Fibroblast of lung (primary cell): ENCODE measurements at regions not wholly inside any gene's neighbourhood (a gene's known extent, or its start where the extent isn't known, plus 50 kb on each side); places are given as distances from the start of the nearest gene placed in this dataset.

Experiments
- DNase-seq, 2 donors: peaks; one replicate each; pipeline versions ENCODE4 v3.0.0 to v3.0.0-alpha.2; 2010; ENCODE audit warnings: low read depth in 2 of 2
- H2AFZ ChIP-seq: 2 replicates; pipeline ENCODE4 v1.5.1; 2012; ENCODE audit warnings: low read length, control low read depth, inconsistent platforms
- H3K27ac ChIP-seq: 2 replicates; pipeline ENCODE4 v1.5.1; 2011; ENCODE audit warnings: low read length, control low read depth; ENCODE audit not compliant: insufficient read depth
- H3K27me3 ChIP-seq: 2 replicates; pipeline ENCODE4 v1.5.1; 2011; ENCODE audit warnings: mild to moderate bottlenecking, low read length; ENCODE audit not compliant: control insufficient read depth, insufficient read depth
- H3K36me3 ChIP-seq: 2 replicates; pipeline ENCODE4 v1.5.1; 2011; ENCODE audit warnings: low read length; ENCODE audit not compliant: control insufficient read depth, insufficient read depth
- H3K4me1 ChIP-seq: 2 replicates; pipeline ENCODE4 v1.5.1; 2011; ENCODE audit warnings: low read length; ENCODE audit not compliant: control insufficient read depth, insufficient read depth; ENCODE audit errors: extremely low read depth
- H3K4me2 ChIP-seq: 2 replicates; pipeline ENCODE4 v1.5.1; 2011; ENCODE audit warnings: low read length, control low read depth; ENCODE audit not compliant: insufficient read depth; ENCODE audit errors: extremely low read depth
- H3K4me3 ChIP-seq, 4 experiments: fragments of 200-600 bp in 1 of 4; sonication (generic) in 1 of 4; replicated peaks in 1 of 4; 2 replicates each; pipeline ENCODE4 v1.5.1; 2011 to 2016; ENCODE audit warnings: low read length in 4 of 4, low read depth in 3 of 4, mild to moderate bottlenecking in 3 of 4, control low read depth in 2 of 4, inconsistent platforms in 1 of 4, mixed read lengths in 1 of 4; ENCODE audit not compliant: insufficient read depth in 1 of 4; ENCODE audit errors: control extremely low read depth in 1 of 4
- H3K79me2 ChIP-seq: 2 replicates; pipeline ENCODE4 v1.5.1; 2012; ENCODE audit warnings: mild to moderate bottlenecking, low read length, inconsistent platforms; ENCODE audit not compliant: control insufficient read depth, insufficient read depth
- H3K9ac ChIP-seq: 2 replicates; pipeline ENCODE4 v1.5.1; 2011; ENCODE audit warnings: mild to moderate bottlenecking, low read length, control low read depth; ENCODE audit not compliant: insufficient read depth
- H3K9me3 ChIP-seq: 2 replicates; pipeline ENCODE4 v1.5.1; 2012; ENCODE audit warnings: low read depth, low read length; ENCODE audit not compliant: control insufficient read depth, insufficient read depth
- H4K20me1 ChIP-seq: 2 replicates; pipeline ENCODE4 v1.5.1; 2011; ENCODE audit warnings: low read length; ENCODE audit not compliant: control insufficient read depth, insufficient read depth; ENCODE audit errors: extremely low read depth
- EZH2 ChIP-seq: IDR thresholded peaks from 2 replicates; pipeline ENCODE4 v1.5.1; 2012; ENCODE audit warnings: low read length, control low read depth, mild to moderate bottlenecking; ENCODE audit errors: missing control alignments
- TF ChIP-seq, protein P1 (sequence below), 2 donors: IDR thresholded peaks in 1 of 2; conservative IDR thresholded peaks in 1 of 2; 1 replicate in 1 of 2; 2 replicates in 1 of 2; pipeline ENCODE4 v1.5.1; 2011 to 2012; ENCODE audit warnings: low read length in 2 of 2, control low read depth in 1 of 2, inconsistent platforms in 1 of 2, low read depth in 1 of 2, mild to moderate bottlenecking in 1 of 2

DNA sequence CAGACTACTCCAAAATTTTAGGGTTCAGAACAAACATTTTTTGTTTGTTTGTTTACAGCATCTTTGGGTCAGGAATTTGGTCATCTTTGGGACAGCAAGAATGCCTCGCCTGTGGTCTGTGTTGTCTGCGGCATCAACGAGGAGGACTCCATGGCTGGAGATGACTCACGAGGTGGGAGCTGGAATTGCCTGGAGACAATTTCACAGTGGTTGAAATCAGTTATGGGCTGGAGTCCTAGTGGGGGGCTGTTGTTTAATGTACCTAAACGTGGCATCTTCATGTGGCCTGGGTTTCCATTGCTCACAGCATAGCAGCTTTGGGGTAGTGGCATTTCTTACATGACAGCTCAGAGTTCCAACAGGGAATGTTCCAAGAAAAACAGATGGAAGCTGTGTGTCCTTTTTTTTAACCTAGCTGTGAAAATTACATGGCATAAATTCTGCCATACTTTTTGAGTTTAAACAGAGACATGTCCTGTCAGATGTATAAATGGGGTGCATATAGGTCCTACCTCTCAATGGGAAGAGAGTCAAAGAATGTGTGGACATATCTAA lies 507.3 kb upstream of the CBLB start:
- DNase-seq, result peak in 1 of 2 donors; percentile 68
- Histone ChIP-seq H3K4me1 (no peaks in the 10 kb centered on the region), H3K9ac (no peak overlapping the region), H3K9me3 (no peaks in the 10 kb centered on the region), H3K79me2 (no peaks in the 10 kb centered on the region), H3K4me3 (no peak overlapping the region), H3K27me3 (no peaks in the 10 kb centered on the region), H3K4me2 (no peak overlapping the region), H4K20me1 (no peaks in the 10 kb centered on the region), H2AFZ (no peak overlapping the region), H3K36me3 (no peaks in the 10 kb centered on the region), H3K27ac (no peak overlapping the region)
- TF ChIP-seq, protein P1, sequence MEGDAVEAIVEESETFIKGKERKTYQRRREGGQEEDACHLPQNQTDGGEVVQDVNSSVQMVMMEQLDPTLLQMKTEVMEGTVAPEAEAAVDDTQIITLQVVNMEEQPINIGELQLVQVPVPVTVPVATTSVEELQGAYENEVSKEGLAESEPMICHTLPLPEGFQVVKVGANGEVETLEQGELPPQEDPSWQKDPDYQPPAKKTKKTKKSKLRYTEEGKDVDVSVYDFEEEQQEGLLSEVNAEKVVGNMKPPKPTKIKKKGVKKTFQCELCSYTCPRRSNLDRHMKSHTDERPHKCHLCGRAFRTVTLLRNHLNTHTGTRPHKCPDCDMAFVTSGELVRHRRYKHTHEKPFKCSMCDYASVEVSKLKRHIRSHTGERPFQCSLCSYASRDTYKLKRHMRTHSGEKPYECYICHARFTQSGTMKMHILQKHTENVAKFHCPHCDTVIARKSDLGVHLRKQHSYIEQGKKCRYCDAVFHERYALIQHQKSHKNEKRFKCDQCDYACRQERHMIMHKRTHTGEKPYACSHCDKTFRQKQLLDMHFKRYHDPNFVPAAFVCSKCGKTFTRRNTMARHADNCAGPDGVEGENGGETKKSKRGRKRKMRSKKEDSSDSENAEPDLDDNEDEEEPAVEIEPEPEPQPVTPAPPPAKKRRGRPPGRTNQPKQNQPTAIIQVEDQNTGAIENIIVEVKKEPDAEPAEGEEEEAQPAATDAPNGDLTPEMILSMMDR (conservative IDR thresholded peaks at IDR 0.05 in 1 of 2, IDR thresholded peaks at IDR 0.05 in 1 of 2; ENCODE audit: low read depth in 1 of 2, low read length in 2 of 2), result no peak
- TF ChIP-seq EZH2, result no peak

DNA sequence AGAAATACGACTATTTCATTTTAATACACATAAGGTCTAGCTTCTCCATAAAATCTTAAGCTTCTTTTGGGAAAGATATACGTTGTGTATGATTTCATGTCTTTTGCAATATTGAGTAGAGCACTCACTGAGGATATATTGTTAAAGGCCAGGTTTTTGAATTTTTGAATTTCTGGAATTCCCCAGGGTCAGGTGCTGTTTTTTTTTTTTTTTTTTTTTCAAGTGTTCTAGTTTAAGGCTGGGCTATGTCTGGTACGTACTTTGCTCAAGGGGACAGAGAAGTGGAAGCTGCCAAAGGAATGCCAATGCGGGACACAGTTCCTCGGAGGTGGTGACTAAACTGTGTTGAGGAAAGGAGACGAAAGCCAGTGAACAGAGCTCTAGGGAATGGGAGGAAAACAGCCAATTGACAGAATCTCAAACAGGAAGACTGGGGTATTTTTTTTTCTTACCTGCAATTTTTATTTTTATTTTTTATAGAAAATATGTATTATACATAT lies 510.5 kb upstream of the CBLB start:
- TF ChIP-seq EZH2, result no peak
- TF ChIP-seq, protein P1 (conservative IDR thresholded peaks at IDR 0.05 in 1 of 2, IDR thresholded peaks at IDR 0.05 in 1 of 2; ENCODE audit: low read depth in 1 of 2, low read length in 2 of 2), result no peak

DNA sequence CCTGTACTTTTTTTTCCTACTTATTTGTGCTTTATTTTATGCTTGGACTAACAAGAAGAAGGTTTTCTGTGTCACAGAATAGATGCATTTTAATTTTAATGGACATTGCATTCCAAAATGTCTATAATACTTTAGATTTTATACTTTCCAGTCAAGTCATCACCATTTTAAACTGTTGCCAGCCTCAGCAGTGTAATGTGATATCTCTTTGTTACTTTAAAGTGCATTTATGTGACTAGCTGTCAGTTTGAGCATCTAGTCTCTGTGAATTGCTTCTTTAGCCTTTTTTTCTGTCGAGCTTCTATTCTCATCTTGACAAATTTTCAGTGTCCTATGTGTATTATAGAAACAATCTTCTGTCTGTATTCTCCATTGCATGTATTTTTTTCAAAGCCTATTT lies 511.4 kb upstream of the CBLB start:
- no peak overlapping the region for H3K9ac ChIP-seq
- H3K4me2 ChIP-seq, result no peak overlapping the region
- no peak overlapping the region for H3K4me3 ChIP-seq
- no peak overlapping the region for H2AFZ ChIP-seq
- no peaks in the 10 kb centered on the region for H3K36me3 ChIP-seq
- TF ChIP-seq, protein P1 (conservative IDR thresholded peaks at IDR 0.05 in 1 of 2, IDR thresholded peaks at IDR 0.05 in 1 of 2; ENCODE audit: low read depth in 1 of 2, low read length in 2 of 2), result no peak
- TF ChIP-seq EZH2, result no peak
- H3K27ac ChIP-seq, result no peak overlapping the region
- no peaks in the 10 kb centered on the region for H4K20me1 ChIP-seq
- H3K79me2 ChIP-seq, result no peaks in the 10 kb centered on the region
- no peaks in the 10 kb centered on the region for H3K27me3 ChIP-seq
- H3K4me1 ChIP-seq, result no peaks in the 10 kb centered on the region
- H3K9me3 ChIP-seq, result no peaks in the 10 kb centered on the region
- no peak for DNase-seq

More for the DNA sequence above, 510.5 kb upstream of the CBLB start:
- H3K9ac ChIP-seq, result no peak overlapping the region
- H3K4me2 ChIP-seq, result no peak overlapping the region
- no peaks in the 10 kb centered on the region for H3K27me3 ChIP-seq
- no peaks in the 10 kb centered on the region for H3K9me3 ChIP-seq
- no peak overlapping the region for H3K4me3 ChIP-seq
- no peak overlapping the region for H2AFZ ChIP-seq
- no peak overlapping the region for H3K27ac ChIP-seq
- H4K20me1 ChIP-seq, result no peaks in the 10 kb centered on the region
- no peaks in the 10 kb centered on the region for H3K36me3 ChIP-seq
- H3K79me2 ChIP-seq, result no peaks in the 10 kb centered on the region
- DNase-seq, result no peak
- H3K4me1 ChIP-seq, result no peaks in the 10 kb centered on the region
